Mesothelial cell of epicardium (in vitro differentiated cells): ENCODE measurements at regions not wholly inside any gene's neighbourhood (a gene's known extent, or its start where the extent isn't known, plus 50 kb on each side); places are given as distances from the start of the nearest gene placed in this dataset.
A peak's percentile ranks its signal among the peaks of the same experiment; 100 is the strongest.

Experiments used
- DNase-seq, 2 experiments: peaks; one replicate each; pipeline ENCODE4 v3.0.0; 2021; ENCODE audit warnings: low spot score in 2 of 2; ENCODE audit not compliant: unreplicated experiment in 2 of 2
- H3K27ac Mint-ChIP-seq: 2 replicates; pipeline ENCODE4 v1.8.0; 2021; ENCODE audit warnings: mixed read lengths
- H3K27me3 Mint-ChIP-seq: 2 replicates; pipeline ENCODE4 v1.8.0; 2021; ENCODE audit warnings: low read depth, mixed read lengths
- H3K36me3 Mint-ChIP-seq: 2 replicates; pipeline ENCODE4 v1.8.0; 2021; ENCODE audit warnings: mixed read lengths
- H3K4me1 Mint-ChIP-seq: 2 replicates; pipeline ENCODE4 v1.8.0; 2021; ENCODE audit warnings: mixed read lengths
- H3K4me3 Mint-ChIP-seq: 2 replicates; pipeline ENCODE4 v1.8.0; 2021; ENCODE audit warnings: mild to moderate bottlenecking, moderate library complexity, mixed read lengths
- H3K9me3 Mint-ChIP-seq: 2 replicates; pipeline ENCODE4 v1.8.0; 2021; ENCODE audit warnings: mixed read lengths
- CTCF ChIP-seq: fragments of 200-600 bp; sonication (generic); IDR thresholded peaks from one replicate; pipeline ENCODE4 v1.5.0; 2021; ENCODE audit warnings: antibody characterized with exemption; ENCODE audit not compliant: unreplicated experiment

- no peak for TF ChIP-seq CTCF
- H3K4me1 Mint-ChIP-seq = peaks cover 13% of the 10 kb centered on the region
- DNase-seq = no peak
- peak overlapping the region; percentile 57 for H3K27ac Mint-ChIP-seq
- no peak overlapping the region for H3K4me3 Mint-ChIP-seq
- no peaks in the 10 kb centered on the region for H3K36me3 Mint-ChIP-seq
- peaks cover 4% of the 10 kb centered on the region for H3K9me3 Mint-ChIP-seq
- peaks cover 18% of the 10 kb centered on the region for H3K27me3 Mint-ChIP-seq
Measured at GRCh38 chr20:57938158-57939108, 228.6 kb upstream of the PMEPA1 start.

GRCh38 chr20:57936636-57937385, 227.0 kb upstream of the PMEPA1 start:
- Mint-ChIP-seq H3K9me3 (peaks cover 4% of the 10 kb centered on the region), H3K27me3 (peaks cover 15% of the 10 kb centered on the region), H3K27ac (no peak overlapping the region), H3K4me3 (no peak overlapping the region), H3K36me3 (no peaks in the 10 kb centered on the region), H3K4me1 (peaks cover 11% of the 10 kb centered on the region)
- no peak for TF ChIP-seq CTCF
- DNase-seq = no peak

GRCh38 chr20:57934913-57935312, 225.1 kb upstream of the PMEPA1 start:
- peaks cover 4% of the 10 kb centered on the region for H3K9me3 Mint-ChIP-seq
- no peak for DNase-seq
- H3K4me1 Mint-ChIP-seq = peaks cover 13% of the 10 kb centered on the region
- peaks cover 19% of the 10 kb centered on the region for H3K27me3 Mint-ChIP-seq
- no peak overlapping the region for H3K4me3 Mint-ChIP-seq
- no peaks in the 10 kb centered on the region for H3K36me3 Mint-ChIP-seq
- H3K27ac Mint-ChIP-seq = no peak overlapping the region
- no peak for TF ChIP-seq CTCF

- peaks cover 4% of the 10 kb centered on the region for H3K9me3 Mint-ChIP-seq
- TF ChIP-seq CTCF = no peak
- H3K36me3 Mint-ChIP-seq = no peaks in the 10 kb centered on the region
- H3K4me3 Mint-ChIP-seq = no peak overlapping the region
- H3K27me3 Mint-ChIP-seq = peaks cover 24% of the 10 kb centered on the region
- peaks cover 17% of the 10 kb centered on the region for H3K4me1 Mint-ChIP-seq
- DNase-seq = no peak
- no peak overlapping the region for H3K27ac Mint-ChIP-seq
Measured at GRCh38 chr20:57934007-57934805, 224.4 kb upstream of the PMEPA1 start.

- peaks cover 11% of the 10 kb centered on the region for H3K4me1 Mint-ChIP-seq
- DNase-seq = no peak
- H3K27me3 Mint-ChIP-seq = peaks cover 37% of the 10 kb centered on the region
- no peak for TF ChIP-seq CTCF
- H3K36me3 Mint-ChIP-seq = no peaks in the 10 kb centered on the region
- H3K9me3 Mint-ChIP-seq = peaks cover 4% of the 10 kb centered on the region
- H3K4me3 Mint-ChIP-seq = no peak overlapping the region
- H3K27ac Mint-ChIP-seq = no peak overlapping the region
Measured at GRCh38 chr20:57932227-57932864, 222.5 kb upstream of the PMEPA1 start.
